CD4-positive, alpha-beta T cell (primary cell): ENCODE measurements at regions not wholly inside any gene's neighbourhood (a gene's known extent, or its start where the extent isn't known, plus 50 kb on each side); places are given as distances from the start of the nearest gene placed in this dataset.

Experiments used
- ATAC-seq: fragments of 200-7000 bp; cut with Tn5 transposase; one replicate; pipeline ENCODE4 v1.10.0; 2022; ENCODE audit warnings: mild to moderate bottlenecking; ENCODE audit not compliant: poor library complexity
- CTCF ChIA-PET: fragments of 350-600 bp; sonication (Branson Sonifier 250); formaldehyde crosslinking; loops from one replicate; lab custom pipeline; 2021; ENCODE audit warnings: antibody characterized with exemption, inconsistent platforms; lab: Charles Lee
- POLR2A ChIA-PET: fragments of 350-600 bp; sonication (Branson Sonifier 250); formaldehyde crosslinking; loops from one replicate; lab custom pipeline; 2021; ENCODE audit warnings: antibody characterized with exemption, inconsistent platforms; lab: Charles Lee
- DNase-seq, 14 experiments: peaks; one replicate each; pipeline ENCODE4 v3.0.0-alpha.2; 2013 to 2020; ENCODE audit warnings: mixed read lengths in 2 of 14
- H3K27ac ChIP-seq, 2 donors: one replicate each; pipeline versions ENCODE4 v1.5.1 to v1.7.0; 2013; ENCODE audit warnings: low read length in 2 of 2, low read depth in 1 of 2, mild to moderate bottlenecking in 1 of 2
- H3K27me3 ChIP-seq, 2 experiments: 1 replicate in 1 of 2; 2 replicates in 1 of 2; pipeline versions ENCODE4 v1.6.1 to v1.7.0; 2013; ENCODE audit warnings: low read length in 2 of 2, control low read depth in 1 of 2, mild to moderate bottlenecking in 1 of 2, moderate library complexity in 1 of 2; ENCODE audit not compliant: insufficient read depth in 2 of 2, control insufficient read depth in 1 of 2
- H3K36me3 ChIP-seq: one replicate; pipeline ENCODE4 v1.6.1; 2013; ENCODE audit warnings: low read length, control low read depth; ENCODE audit not compliant: insufficient read depth
- H3K4me1 ChIP-seq: one replicate; pipeline ENCODE4 v1.6.1; 2013; ENCODE audit warnings: low read length, control low read depth; ENCODE audit not compliant: insufficient read depth
- H3K4me3 ChIP-seq: one replicate; pipeline ENCODE4 v1.5.1; 2013; ENCODE audit warnings: mild to moderate bottlenecking, low read length, moderate library complexity
- H3K9me3 ChIP-seq, 2 experiments: 1 replicate in 1 of 2; 2 replicates in 1 of 2; pipeline versions ENCODE4 v1.6.1 to v1.7.0; 2013; ENCODE audit warnings: low read length in 2 of 2, mild to moderate bottlenecking in 2 of 2, control low read depth in 1 of 2, moderate library complexity in 1 of 2; ENCODE audit not compliant: control insufficient read depth in 1 of 2, insufficient read depth in 1 of 2
- H3K27ac Mint-ChIP-seq: one replicate; pipeline ENCODE4 v1.8.0; 2020; ENCODE audit warnings: mixed read lengths
- H3K27me3 Mint-ChIP-seq: one replicate; pipeline ENCODE4 v1.8.0; 2021; ENCODE audit warnings: mixed read lengths
- H3K36me3 Mint-ChIP-seq: one replicate; pipeline ENCODE4 v1.8.0; 2021; ENCODE audit warnings: low read depth, mixed read lengths
- H3K4me1 Mint-ChIP-seq: one replicate; pipeline ENCODE4 v1.8.0; 2021; ENCODE audit warnings: low read depth, mixed read lengths
- H3K4me3 Mint-ChIP-seq: one replicate; pipeline ENCODE4 v1.8.0; 2020; ENCODE audit warnings: mild to moderate bottlenecking, mixed read lengths
- H3K9me3 Mint-ChIP-seq: one replicate; pipeline ENCODE4 v1.8.0; 2020; ENCODE audit warnings: mixed read lengths
- CTCF ChIP-seq: fragments of 200-600 bp; IDR thresholded peaks from one replicate; pipeline ENCODE4 v1.8.0; 2022; ENCODE audit warnings: antibody characterized with exemption, mild to moderate bottlenecking
- intact Hi-C, 2 experiments: fragments of 100-400 bp; cut with DNase I in 1 of 2; cut with micrococcal nuclease in 1 of 2; formaldehyde crosslinking; loops; one replicate each; pipeline versions ENCODE4 v1.15.1 to v1.9.0; 2023 to 2025; cut with DNase I, micrococcal nuclease

- CTCF ChIA-PET, result no interaction called here
- POLR2A ChIA-PET, result no interaction called here
- Histone ChIP-seq H3K36me3 (no peaks in the 10 kb centered on the region), H3K9me3 (no peaks in the 10 kb centered on the region), H3K4me3 (no peak overlapping the region), H3K4me1 (no peaks in the 10 kb centered on the region), H3K27ac (no peak overlapping the region), H3K27me3 (no peaks in the 10 kb centered on the region)
- no peak for ATAC-seq
- Mint-ChIP-seq H3K4me1 (no peaks in the 10 kb centered on the region), H3K27me3 (no peaks in the 10 kb centered on the region), H3K36me3 (no peaks in the 10 kb centered on the region), H3K9me3 (no peaks in the 10 kb centered on the region), H3K27ac (no peak overlapping the region), H3K4me3 (no peak overlapping the region)
- no peak for TF ChIP-seq CTCF
- intact Hi-C loops, result no loop called here
- no peak for DNase-seq
Observed at GRCh38 chr21:15233611-15234010, 168.8 kb upstream of the NRIP1 start.

DNA sequence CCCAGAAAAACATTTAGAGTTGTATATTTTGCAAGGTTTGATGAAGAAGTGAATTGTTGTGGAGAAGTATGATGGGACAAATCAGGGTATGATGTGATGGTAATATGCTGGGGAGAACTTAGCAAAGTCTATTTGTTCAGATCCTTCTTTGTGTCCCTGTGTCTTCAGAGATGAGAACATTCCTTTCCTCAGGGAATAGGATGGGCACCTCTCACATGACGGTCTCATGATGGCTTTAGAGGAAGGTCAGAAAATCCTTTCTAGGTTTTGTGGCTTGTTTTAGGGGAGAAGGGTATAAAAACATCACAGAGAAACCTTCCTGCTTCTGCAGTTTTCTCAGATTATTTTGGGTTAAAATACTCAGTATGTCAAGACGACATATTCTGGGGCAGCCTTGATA lies 171.3 kb upstream of the NRIP1 start:
- Histone ChIP-seq H3K27ac (no peak overlapping the region), H3K9me3 (no peaks in the 10 kb centered on the region), H3K36me3 (no peaks in the 10 kb centered on the region), H3K4me1 (no peaks in the 10 kb centered on the region), H3K4me3 (no peak overlapping the region), H3K27me3 (no peaks in the 10 kb centered on the region)
- POLR2A ChIA-PET, result no interaction called here
- no peaks in the 10 kb centered on the region for H3K4me1 Mint-ChIP-seq
- no peak for ATAC-seq
- no peak for TF ChIP-seq CTCF
- intact Hi-C loops, result no loop called here
- H3K27ac Mint-ChIP-seq, result no peak overlapping the region
- no peaks in the 10 kb centered on the region for H3K9me3 Mint-ChIP-seq
- H3K4me3 Mint-ChIP-seq, result no peak overlapping the region
- DNase-seq, result no peak
- H3K27me3 Mint-ChIP-seq, result no peaks in the 10 kb centered on the region
- no peaks in the 10 kb centered on the region for H3K36me3 Mint-ChIP-seq
- CTCF ChIA-PET, result no interaction called here

DNA sequence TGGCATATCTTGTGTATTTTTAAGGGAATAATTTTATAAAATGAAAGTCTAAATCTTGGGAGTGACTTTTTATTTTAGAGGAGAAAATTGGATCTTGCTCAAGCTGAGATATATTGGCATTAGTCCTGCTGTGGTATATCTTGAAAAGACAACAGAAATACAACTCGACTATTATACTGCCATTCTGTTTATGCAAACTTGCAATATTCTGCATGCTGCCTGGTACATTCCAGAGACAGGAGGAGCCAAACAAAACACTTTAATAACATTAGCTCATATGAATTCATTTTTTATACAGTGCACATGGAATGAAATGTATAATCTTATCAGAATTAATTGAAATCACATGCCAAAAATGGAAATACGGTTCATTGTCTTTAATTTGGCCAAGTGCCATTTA lies 176.0 kb upstream of the NRIP1 start:
- H3K4me1 ChIP-seq, result no peaks in the 10 kb centered on the region
- H3K27me3 ChIP-seq, result no peaks in the 10 kb centered on the region
- no peaks in the 10 kb centered on the region for H3K36me3 ChIP-seq
- H3K9me3 ChIP-seq, result no peaks in the 10 kb centered on the region
- ChIA-PET CTCF (interaction anchor here (1.2 kb wide), 1 partner anchor 18 kb away, joined by 3 read pairs; no protein-coding TSS in a partner anchor), POLR2A (no interaction called here)
- Mint-ChIP-seq H3K27me3 (no peaks in the 10 kb centered on the region), H3K27ac (no peak overlapping the region), H3K4me1 (no peaks in the 10 kb centered on the region), H3K9me3 (no peaks in the 10 kb centered on the region), H3K36me3 (no peaks in the 10 kb centered on the region), H3K4me3 (no peak overlapping the region)
- intact Hi-C loops, result no loop called here
- TF ChIP-seq CTCF, result no peak
- no peak overlapping the region for H3K4me3 ChIP-seq
- no peak for ATAC-seq
- no peak overlapping the region for H3K27ac ChIP-seq
- no peak for DNase-seq
